WTC11 (cell line): ENCODE measurements at regions not wholly inside any gene's neighbourhood (a gene's known extent, or its start where the extent isn't known, plus 50 kb on each side); places are given as distances from the start of the nearest gene placed in this dataset.

Experiments used
- CREM ChIP-seq: sonication (generic); formaldehyde crosslinking; IDR thresholded peaks from 2 replicates; pipeline ENCODE4 v1.8.1; 2022; ENCODE audit warnings: mild to moderate bottlenecking, missing genetic modification reagents, moderate library complexity
- CTCF ChIP-seq: fragments of 200-600 bp; IDR thresholded peaks from 2 replicates; pipeline ENCODE4 v1.8.0; 2022; ENCODE audit warnings: antibody characterized with exemption
- E2F4 ChIP-seq: sonication (generic); formaldehyde crosslinking; IDR thresholded peaks from 2 replicates; pipeline ENCODE4 v1.8.1; 2022; ENCODE audit warnings: low read depth, mild to moderate bottlenecking, moderate library complexity, missing genetic modification reagents, borderline replicate concordance
- ESRRA ChIP-seq: sonication (generic); formaldehyde crosslinking; IDR thresholded peaks from 2 replicates; pipeline ENCODE4 v1.8.1; 2022; ENCODE audit warnings: mild to moderate bottlenecking, missing genetic modification reagents, borderline replicate concordance
- GABPB1 ChIP-seq: sonication (generic); formaldehyde crosslinking; IDR thresholded peaks from 2 replicates; pipeline ENCODE4 v1.8.1; 2023; ENCODE audit warnings: mild to moderate bottlenecking, missing genetic modification reagents
- MYBL2 ChIP-seq: sonication (generic); formaldehyde crosslinking; IDR thresholded peaks from 2 replicates; pipeline ENCODE4 v1.8.1; 2023; ENCODE audit warnings: mild to moderate bottlenecking, moderate library complexity, missing genetic modification reagents

- TF ChIP-seq CREM: no peak
- TF ChIP-seq MYBL2 (CRISPR knock-in tag): no peak
- no peak for TF ChIP-seq CTCF
- no peak for TF ChIP-seq ESRRA (CRISPR knock-in tag)
- no peak for TF ChIP-seq GABPB1 (CRISPR knock-in tag)
- TF ChIP-seq E2F4 (CRISPR knock-in tag): no peak
Measured at GRCh38 chr17:15888436-15888835, 56.5 kb upstream of the ADORA2B start.
